ENCODE measurements at regions not wholly inside any gene's neighbourhood (a gene's known extent, or its start where the extent isn't known, plus 50 kb on each side); places are given as distances from the start of the nearest gene placed in this dataset.

DNA sequence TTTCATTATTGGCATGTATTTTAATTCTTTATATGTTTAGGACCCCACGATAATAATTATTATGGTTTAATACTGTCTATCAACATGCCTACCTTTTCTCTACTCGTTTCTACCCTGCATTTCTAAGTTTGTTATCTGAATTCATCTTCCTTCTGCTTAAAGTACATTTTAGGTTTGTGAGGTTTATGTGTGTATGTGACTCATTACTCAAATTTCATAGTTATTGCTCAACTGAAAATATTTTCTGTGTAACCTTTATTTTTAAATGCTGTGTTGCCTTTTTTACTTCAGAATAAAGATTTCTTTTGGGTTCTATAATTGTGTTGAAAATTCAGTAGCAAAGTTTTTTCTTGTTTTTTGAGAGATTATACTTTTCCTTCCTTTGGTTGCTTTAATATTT, 933.9 kb upstream of the LRRTM1 start:
- no CpG with 5 or more reads among the region's 2 CpGs for WGBS (ENCODE audit: extremely low coverage, insufficient coverage, low lambda C conversion rate)

DNA sequence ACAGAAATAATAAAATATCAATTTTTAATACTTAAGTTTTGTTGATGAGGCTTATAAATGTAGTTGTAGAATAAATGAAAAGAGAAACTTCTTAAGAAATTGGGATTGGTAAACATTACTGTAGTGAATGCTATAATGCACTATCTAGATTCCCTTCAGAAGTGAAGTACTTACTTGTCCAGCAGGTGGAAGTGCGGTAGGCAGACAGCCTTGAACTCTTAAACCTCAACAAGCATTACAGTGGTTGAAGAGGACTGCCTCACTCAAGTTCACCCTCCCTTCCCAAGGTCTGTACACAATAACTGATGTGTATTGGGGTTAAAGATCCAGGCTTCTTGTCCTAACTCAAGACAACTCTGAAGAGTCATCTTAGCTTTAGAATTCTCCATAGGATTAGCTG, 931.0 kb upstream of the LRRTM1 start:
- Histone ChIP-seq H3K4me2 (ENCODE audit: low read length) (no peak overlapping the region), H3K56ac (ENCODE audit: low read length) (no peak overlapping the region), H3K18ac (ENCODE audit: low read length) (no peak overlapping the region), H2BK15ac (replicated peaks; ENCODE audit: low read depth) (no peak overlapping the region), H2AK5ac (ENCODE audit: low read length) (no peak overlapping the region), H3K79me2 (ENCODE audit: control insufficient read depth, insufficient read depth, low read length) (no peaks in the 10 kb centered on the region), H3K79me1 (ENCODE audit: low read length) (no peaks in the 10 kb centered on the region), H3K4me1 (ENCODE audit: control insufficient read depth, low read depth, low read length) (no peaks in the 10 kb centered on the region), H3K27me3 (ENCODE audit: insufficient read depth, low read length, poor library complexity) (no peaks in the 10 kb centered on the region), H2BK5ac (ENCODE audit: low read length) (no peak overlapping the region), H4K8ac (ENCODE audit: low read depth, low read length) (no peak overlapping the region), H3K4me3 (ENCODE audit: low read length) (no peak overlapping the region), H3K4ac (ENCODE audit: low read depth, low read length) (no peak overlapping the region), H3K27ac (ENCODE audit: low read depth, low read length) (no peak overlapping the region), H3K23ac (ENCODE audit: low read length) (no peak overlapping the region), H3K36me3 (ENCODE audit: control insufficient read depth, insufficient read depth, low read length) (no peaks in the 10 kb centered on the region), H3K9ac (ENCODE audit: low read length) (no peak overlapping the region), H2BK120ac (ENCODE audit: low read depth, low read length) (no peak overlapping the region), H4K5ac (ENCODE audit: low read length) (no peak overlapping the region)
- peak; percentile 3 for DNase-seq
- no CpG with 5 or more reads among the region's 1 CpG for WGBS (ENCODE audit: extremely low coverage, insufficient coverage, low lambda C conversion rate)

More for the DNA sequence above, 933.9 kb upstream of the LRRTM1 start:
- no peaks in the 10 kb centered on the region for H3K27me3 ChIP-seq (ENCODE audit: insufficient read depth, low read length, poor library complexity)
- no peak overlapping the region for H3K4me3 ChIP-seq (ENCODE audit: low read length)
- no peak overlapping the region for H3K56ac ChIP-seq (ENCODE audit: low read length)
- no peak overlapping the region for H4K5ac ChIP-seq (ENCODE audit: low read length)
- H2BK120ac ChIP-seq (ENCODE audit: low read depth, low read length), result no peak overlapping the region
- no peaks in the 10 kb centered on the region for H3K36me3 ChIP-seq (ENCODE audit: control insufficient read depth, insufficient read depth, low read length)
- no peak overlapping the region for H2BK15ac ChIP-seq (replicated peaks; ENCODE audit: low read depth)
- no peaks in the 10 kb centered on the region for H3K4me1 ChIP-seq (ENCODE audit: control insufficient read depth, low read depth, low read length)
- H3K79me1 ChIP-seq (ENCODE audit: low read length), result no peaks in the 10 kb centered on the region
- H3K18ac ChIP-seq (ENCODE audit: low read length), result no peak overlapping the region
- H3K4ac ChIP-seq (ENCODE audit: low read depth, low read length), result no peak overlapping the region
- H3K23ac ChIP-seq (ENCODE audit: low read length), result no peak overlapping the region
- DNase-seq, result no peak
- H2AK5ac ChIP-seq (ENCODE audit: low read length), result no peak overlapping the region
- no peak overlapping the region for H4K8ac ChIP-seq (ENCODE audit: low read depth, low read length)
- H3K27ac ChIP-seq (ENCODE audit: low read depth, low read length), result no peak overlapping the region
- no peak overlapping the region for H2BK5ac ChIP-seq (ENCODE audit: low read length)
- no peak overlapping the region for H3K9ac ChIP-seq (ENCODE audit: low read length)
- no peaks in the 10 kb centered on the region for H3K79me2 ChIP-seq (ENCODE audit: control insufficient read depth, insufficient read depth, low read length)
- no peak overlapping the region for H3K4me2 ChIP-seq (ENCODE audit: low read length)

GRCh38 chr2:81234711-81235110, 930.2 kb upstream of the LRRTM1 start:
- Histone ChIP-seq H3K27ac (ENCODE audit: low read depth, low read length) (no peak overlapping the region), H2BK120ac (ENCODE audit: low read depth, low read length) (no peak overlapping the region), H4K8ac (ENCODE audit: low read depth, low read length) (no peak overlapping the region), H2BK15ac (replicated peaks; ENCODE audit: low read depth) (no peak overlapping the region), H3K27me3 (ENCODE audit: insufficient read depth, low read length, poor library complexity) (no peaks in the 10 kb centered on the region), H3K18ac (ENCODE audit: low read length) (no peak overlapping the region), H2BK5ac (ENCODE audit: low read length) (no peak overlapping the region), H3K56ac (ENCODE audit: low read length) (no peak overlapping the region), H3K4me2 (ENCODE audit: low read length) (no peak overlapping the region), H3K79me1 (ENCODE audit: low read length) (no peaks in the 10 kb centered on the region), H3K4me1 (ENCODE audit: control insufficient read depth, low read depth, low read length) (no peaks in the 10 kb centered on the region), H2AK5ac (ENCODE audit: low read length) (no peak overlapping the region), H3K79me2 (ENCODE audit: control insufficient read depth, insufficient read depth, low read length) (no peaks in the 10 kb centered on the region), H4K5ac (ENCODE audit: low read length) (no peak overlapping the region), H3K23ac (ENCODE audit: low read length) (no peak overlapping the region), H3K36me3 (ENCODE audit: control insufficient read depth, insufficient read depth, low read length) (no peaks in the 10 kb centered on the region), H3K4ac (ENCODE audit: low read depth, low read length) (no peak overlapping the region), H3K9ac (ENCODE audit: low read length) (no peak overlapping the region), H3K4me3 (ENCODE audit: low read length) (no peak overlapping the region)
- WGBS (ENCODE audit: extremely low coverage, insufficient coverage, low lambda C conversion rate), result no CpG with 5 or more reads among the region's 1 CpG
- DNase-seq, result no peak

GRCh38 chr2:81225756-81226155, 921.2 kb upstream of the LRRTM1 start:
- Histone ChIP-seq H2BK5ac (ENCODE audit: low read length) (no peak overlapping the region), H2BK120ac (ENCODE audit: low read depth, low read length) (no peak overlapping the region), H2BK15ac (replicated peaks; ENCODE audit: low read depth) (no peak overlapping the region), H2AK5ac (ENCODE audit: low read length) (no peak overlapping the region), H3K4me1 (ENCODE audit: control insufficient read depth, low read depth, low read length) (no peaks in the 10 kb centered on the region), H4K5ac (ENCODE audit: low read length) (no peak overlapping the region), H3K27ac (ENCODE audit: low read depth, low read length) (no peak overlapping the region), H3K4me3 (ENCODE audit: low read length) (no peak overlapping the region), H3K4ac (ENCODE audit: low read depth, low read length) (no peak overlapping the region), H3K79me1 (ENCODE audit: low read length) (no peaks in the 10 kb centered on the region), H3K23ac (ENCODE audit: low read length) (no peak overlapping the region), H3K27me3 (ENCODE audit: insufficient read depth, low read length, poor library complexity) (no peaks in the 10 kb centered on the region), H3K56ac (ENCODE audit: low read length) (no peak overlapping the region), H3K18ac (ENCODE audit: low read length) (no peak overlapping the region), H3K79me2 (ENCODE audit: control insufficient read depth, insufficient read depth, low read length) (no peaks in the 10 kb centered on the region), H3K36me3 (ENCODE audit: control insufficient read depth, insufficient read depth, low read length) (no peaks in the 10 kb centered on the region), H4K8ac (ENCODE audit: low read depth, low read length) (no peak overlapping the region), H3K4me2 (ENCODE audit: low read length) (no peak overlapping the region), H3K9ac (ENCODE audit: low read length) (no peak overlapping the region)
- no peak for DNase-seq
- no CpG with 5 or more reads among the region's 4 CpGs for WGBS (ENCODE audit: extremely low coverage, insufficient coverage, low lambda C conversion rate)

DNA sequence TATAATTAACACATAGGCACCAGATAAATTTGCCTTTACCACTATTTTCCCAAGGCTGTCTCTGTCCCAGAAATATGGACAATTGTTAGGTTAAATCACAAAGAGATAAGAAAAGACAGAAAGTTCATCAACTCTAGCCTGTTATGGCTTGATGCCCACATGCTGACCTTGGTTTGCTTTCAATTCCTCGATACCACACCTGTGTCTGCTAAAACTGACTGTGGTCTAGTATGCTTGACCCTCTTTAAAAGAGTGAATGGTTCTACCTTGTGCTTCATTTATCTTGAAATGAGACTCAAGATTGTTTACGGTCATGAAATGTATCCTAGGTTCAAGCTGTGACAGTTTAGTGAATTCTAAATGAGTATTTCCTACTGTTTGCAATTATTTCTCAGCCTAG, 909.0 kb upstream of the LRRTM1 start:
- Histone ChIP-seq H3K56ac (ENCODE audit: low read length) (no peak overlapping the region), H2BK120ac (ENCODE audit: low read depth, low read length) (no peak overlapping the region), H3K4me1 (ENCODE audit: control insufficient read depth, low read depth, low read length) (no peaks in the 10 kb centered on the region), H3K4ac (ENCODE audit: low read depth, low read length) (no peak overlapping the region), H3K18ac (ENCODE audit: low read length) (no peak overlapping the region), H3K27ac (ENCODE audit: low read depth, low read length) (no peak overlapping the region), H4K8ac (ENCODE audit: low read depth, low read length) (no peak overlapping the region), H3K79me2 (ENCODE audit: control insufficient read depth, insufficient read depth, low read length) (no peaks in the 10 kb centered on the region), H2BK15ac (replicated peaks; ENCODE audit: low read depth) (no peak overlapping the region), H3K79me1 (ENCODE audit: low read length) (no peaks in the 10 kb centered on the region), H4K5ac (ENCODE audit: low read length) (no peak overlapping the region), H2AK5ac (ENCODE audit: low read length) (no peak overlapping the region), H3K4me3 (ENCODE audit: low read length) (no peak overlapping the region), H3K9ac (ENCODE audit: low read length) (no peak overlapping the region), H3K23ac (ENCODE audit: low read length) (no peak overlapping the region), H3K4me2 (ENCODE audit: low read length) (no peak overlapping the region), H2BK5ac (ENCODE audit: low read length) (no peak overlapping the region), H3K27me3 (ENCODE audit: insufficient read depth, low read length, poor library complexity) (no peaks in the 10 kb centered on the region), H3K36me3 (ENCODE audit: control insufficient read depth, insufficient read depth, low read length) (no peaks in the 10 kb centered on the region)
- no peak for DNase-seq
- WGBS (ENCODE audit: extremely low coverage, insufficient coverage, low lambda C conversion rate), result no CpG with 5 or more reads among the region's 2 CpGs

GRCh38 chr2:81206216-81206615, 901.7 kb upstream of the LRRTM1 start:
- H4K5ac ChIP-seq (ENCODE audit: low read length), result no peak overlapping the region

More at GRCh38 chr2:81206216-81206615, 901.7 kb upstream of the LRRTM1 start:
- H3K27me3 ChIP-seq (ENCODE audit: insufficient read depth, low read length, poor library complexity), result no peaks in the 10 kb centered on the region
- H2BK15ac ChIP-seq (replicated peaks; ENCODE audit: low read depth), result no peak overlapping the region
- no peak overlapping the region for H4K8ac ChIP-seq (ENCODE audit: low read depth, low read length)
- no peak overlapping the region for H3K23ac ChIP-seq (ENCODE audit: low read length)
- H3K9ac ChIP-seq (ENCODE audit: low read length), result no peak overlapping the region
- no peak overlapping the region for H3K27ac ChIP-seq (ENCODE audit: low read depth, low read length)
- WGBS (ENCODE audit: extremely low coverage, insufficient coverage, low lambda C conversion rate), result no CpG with 5 or more reads among the region's 5 CpGs
- H2AK5ac ChIP-seq (ENCODE audit: low read length), result no peak overlapping the region
- no peaks in the 10 kb centered on the region for H3K79me2 ChIP-seq (ENCODE audit: control insufficient read depth, insufficient read depth, low read length)
- H3K4me3 ChIP-seq (ENCODE audit: low read length), result no peak overlapping the region
- no peak overlapping the region for H3K18ac ChIP-seq (ENCODE audit: low read length)
- H3K4me1 ChIP-seq (ENCODE audit: control insufficient read depth, low read depth, low read length), result no peaks in the 10 kb centered on the region
- no peak overlapping the region for H3K4ac ChIP-seq (ENCODE audit: low read depth, low read length)
- no peak overlapping the region for H3K56ac ChIP-seq (ENCODE audit: low read length)
- DNase-seq, result peak; percentile 19
- no peaks in the 10 kb centered on the region for H3K36me3 ChIP-seq (ENCODE audit: control insufficient read depth, insufficient read depth, low read length)
- no peak overlapping the region for H3K4me2 ChIP-seq (ENCODE audit: low read length)
- H2BK5ac ChIP-seq (ENCODE audit: low read length), result no peak overlapping the region
- H2BK120ac ChIP-seq (ENCODE audit: low read depth, low read length), result no peak overlapping the region
- H3K79me1 ChIP-seq (ENCODE audit: low read length), result no peaks in the 10 kb centered on the region

All from mesendoderm (in vitro differentiated cells).